ENCODE measurements at regions not wholly inside any gene's neighbourhood (a gene's known extent, or its start where the extent isn't known, plus 50 kb on each side); places are given as distances from the start of the nearest gene placed in this dataset.

GRCh38 chr12:19780460-19780859, 341.2 kb downstream of the AEBP2 start:
- no peak for DNase-seq (ENCODE audit: low spot score)
- H3K36me3 ChIP-seq (ENCODE audit: control insufficient read depth in 4 of 4, insufficient read depth in 3 of 4, low read depth in 1 of 4, low read length in 3 of 4), result no peaks in the 10 kb centered on the region
- no peaks in the 10 kb centered on the region for H3K27me3 ChIP-seq (ENCODE audit: control insufficient read depth in 4 of 4, insufficient read depth in 4 of 4, low read length in 3 of 4)
- no peaks in the 10 kb centered on the region for H3K4me1 ChIP-seq (ENCODE audit: control insufficient read depth in 4 of 4, insufficient read depth in 4 of 4, low read length in 3 of 4)
- 74% methylated on average over 6 of the region's 6 CpGs for WGBS
- H3K9ac ChIP-seq (ENCODE audit: low read depth in 1 of 2, low read length in 2 of 2), result no peak overlapping the region
- no peak overlapping the region for H3K27ac ChIP-seq (ENCODE audit: low read depth in 1 of 2, low read length in 2 of 2)
- no peak for TF ChIP-seq ZBTB33 (IDR thresholded peaks at IDR 0.05)
- TF ChIP-seq ATF3 (IDR thresholded peaks at IDR 0.05), result no peak
- H3K9me3 ChIP-seq (ENCODE audit: control insufficient read depth in 4 of 4, low read length in 3 of 4), result no peaks in the 10 kb centered on the region
- no peak overlapping the region for H3K4me3 ChIP-seq (ENCODE audit: low read depth in 1 of 3, low read length in 3 of 3)

GRCh38 chr12:19783547-19784444, 344.5 kb downstream of the AEBP2 start:
- Histone ChIP-seq H3K27ac (ENCODE audit: low read depth in 1 of 2, low read length in 2 of 2) (no peak overlapping the region), H3K9ac (ENCODE audit: low read depth in 1 of 2, low read length in 2 of 2) (no peak overlapping the region), H3K4me1 (ENCODE audit: control insufficient read depth in 4 of 4, insufficient read depth in 4 of 4, low read length in 3 of 4) (no peaks in the 10 kb centered on the region), H3K27me3 (ENCODE audit: control insufficient read depth in 4 of 4, insufficient read depth in 4 of 4, low read length in 3 of 4) (no peaks in the 10 kb centered on the region), H3K4me3 (ENCODE audit: low read depth in 1 of 3, low read length in 3 of 3) (no peak overlapping the region), H3K9me3 (ENCODE audit: control insufficient read depth in 4 of 4, low read length in 3 of 4) (no peaks in the 10 kb centered on the region), H3K36me3 (ENCODE audit: control insufficient read depth in 4 of 4, insufficient read depth in 3 of 4, low read depth in 1 of 4, low read length in 3 of 4) (no peaks in the 10 kb centered on the region)
- TF ChIP-seq YY1 (IDR thresholded peaks at IDR 0.05), result no peak
- TF ChIP-seq FOXA1 (IDR thresholded peaks at IDR 0.05), result no peak
- TF ChIP-seq, protein P1, sequence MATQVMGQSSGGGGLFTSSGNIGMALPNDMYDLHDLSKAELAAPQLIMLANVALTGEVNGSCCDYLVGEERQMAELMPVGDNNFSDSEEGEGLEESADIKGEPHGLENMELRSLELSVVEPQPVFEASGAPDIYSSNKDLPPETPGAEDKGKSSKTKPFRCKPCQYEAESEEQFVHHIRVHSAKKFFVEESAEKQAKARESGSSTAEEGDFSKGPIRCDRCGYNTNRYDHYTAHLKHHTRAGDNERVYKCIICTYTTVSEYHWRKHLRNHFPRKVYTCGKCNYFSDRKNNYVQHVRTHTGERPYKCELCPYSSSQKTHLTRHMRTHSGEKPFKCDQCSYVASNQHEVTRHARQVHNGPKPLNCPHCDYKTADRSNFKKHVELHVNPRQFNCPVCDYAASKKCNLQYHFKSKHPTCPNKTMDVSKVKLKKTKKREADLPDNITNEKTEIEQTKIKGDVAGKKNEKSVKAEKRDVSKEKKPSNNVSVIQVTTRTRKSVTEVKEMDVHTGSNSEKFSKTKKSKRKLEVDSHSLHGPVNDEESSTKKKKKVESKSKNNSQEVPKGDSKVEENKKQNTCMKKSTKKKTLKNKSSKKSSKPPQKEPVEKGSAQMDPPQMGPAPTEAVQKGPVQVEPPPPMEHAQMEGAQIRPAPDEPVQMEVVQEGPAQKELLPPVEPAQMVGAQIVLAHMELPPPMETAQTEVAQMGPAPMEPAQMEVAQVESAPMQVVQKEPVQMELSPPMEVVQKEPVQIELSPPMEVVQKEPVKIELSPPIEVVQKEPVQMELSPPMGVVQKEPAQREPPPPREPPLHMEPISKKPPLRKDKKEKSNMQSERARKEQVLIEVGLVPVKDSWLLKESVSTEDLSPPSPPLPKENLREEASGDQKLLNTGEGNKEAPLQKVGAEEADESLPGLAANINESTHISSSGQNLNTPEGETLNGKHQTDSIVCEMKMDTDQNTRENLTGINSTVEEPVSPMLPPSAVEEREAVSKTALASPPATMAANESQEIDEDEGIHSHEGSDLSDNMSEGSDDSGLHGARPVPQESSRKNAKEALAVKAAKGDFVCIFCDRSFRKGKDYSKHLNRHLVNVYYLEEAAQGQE (IDR thresholded peaks at IDR 0.05), result no peak
- no peak for TF ChIP-seq JUND (IDR thresholded peaks at IDR 0.05)
- TF ChIP-seq GABPA (IDR thresholded peaks at IDR 0.05 in 1 of 2, conservative IDR thresholded peaks at IDR 0.05 in 1 of 2), result no peak
- no peak for TF ChIP-seq CTCF (IDR thresholded peaks at IDR 0.05; ENCODE audit: low read depth, low read length, missing input control)
- no peak for TF ChIP-seq NR2F2 (IDR thresholded peaks at IDR 0.05)
- TF ChIP-seq RAD21 (IDR thresholded peaks at IDR 0.05), result no peak
- TF ChIP-seq ZBTB33 (IDR thresholded peaks at IDR 0.05), result no peak
- no peak for TF ChIP-seq MAX (IDR thresholded peaks at IDR 0.05)
- TF ChIP-seq RXRA (IDR thresholded peaks at IDR 0.05), result no peak
- TF ChIP-seq TAF1 (conservative IDR thresholded peaks at IDR 0.05), result no peak
- no peak for TF ChIP-seq HNF4G (IDR thresholded peaks at IDR 0.05)
- TF ChIP-seq SP1 (IDR thresholded peaks at IDR 0.05), result no peak
- TF ChIP-seq HNF4A (conservative IDR thresholded peaks at IDR 0.05), result no peak
- no peak for TF ChIP-seq EGR1 (IDR thresholded peaks at IDR 0.05; ENCODE audit: low read depth in 2 of 2)
- TF ChIP-seq ATF3 (IDR thresholded peaks at IDR 0.05), result no peak
- no peak for TF ChIP-seq FOXA2 (IDR thresholded peaks at IDR 0.05)
- DNase-seq (ENCODE audit: low spot score), result no peak
- WGBS, result 71% methylated on average over 29 of the region's 29 CpGs
